Nephron progenitor cell (in vitro differentiated cells): ENCODE measurements at regions not wholly inside any gene's neighbourhood (a gene's known extent, or its start where the extent isn't known, plus 50 kb on each side); places are given as distances from the start of the nearest gene placed in this dataset.

Source experiments
- DNase-seq: peaks from one replicate; pipeline ENCODE4 v3.0.0; 2021
- H3K27ac Mint-ChIP-seq: 2 replicates; pipeline ENCODE4 v1.8.0; 2021; ENCODE audit warnings: mild to moderate bottlenecking, moderate library complexity, mixed read lengths
- H3K27me3 Mint-ChIP-seq: 2 replicates; pipeline ENCODE4 v1.8.0; 2021; ENCODE audit warnings: mild to moderate bottlenecking, low read depth, mixed read lengths; ENCODE audit not compliant: poor library complexity
- H3K36me3 Mint-ChIP-seq: 2 replicates; pipeline ENCODE4 v1.8.0; 2021; ENCODE audit warnings: low read depth, mixed read lengths
- H3K4me1 Mint-ChIP-seq: 2 replicates; pipeline ENCODE4 v1.8.0; 2021; ENCODE audit warnings: mixed read lengths
- H3K4me3 Mint-ChIP-seq: 2 replicates; pipeline ENCODE4 v1.8.0; 2021; ENCODE audit warnings: mild to moderate bottlenecking, moderate library complexity, mixed read lengths
- H3K9me3 Mint-ChIP-seq: 2 replicates; pipeline ENCODE4 v1.8.0; 2021; ENCODE audit warnings: mild to moderate bottlenecking, moderate library complexity, mixed read lengths
- CTCF ChIP-seq: fragments of 200-600 bp; sonication (generic); IDR thresholded peaks from 2 replicates; pipeline ENCODE4 v1.5.0; 2021; ENCODE audit warnings: antibody characterized with exemption

GRCh38 chr4:64216741-64217140 is 192.5 kb downstream of the TECRL start:
- no peak overlapping the region for H3K27ac Mint-ChIP-seq
- H3K9me3 Mint-ChIP-seq: peaks cover 4% of the 10 kb centered on the region
- H3K4me1 Mint-ChIP-seq: no peaks in the 10 kb centered on the region
- no peak for DNase-seq
- no peak for TF ChIP-seq CTCF
- H3K4me3 Mint-ChIP-seq: no peak overlapping the region
- H3K36me3 Mint-ChIP-seq: no peaks in the 10 kb centered on the region
- no peaks in the 10 kb centered on the region for H3K27me3 Mint-ChIP-seq

- H3K36me3 Mint-ChIP-seq: no peaks in the 10 kb centered on the region
These were observed 203.9 kb downstream of the TECRL start for GRCh38 chr4:64205376-64205775.

GRCh38 chr4:64200001-64200555 is 209.2 kb downstream of the TECRL start:
- Mint-ChIP-seq H3K36me3 (no peaks in the 10 kb centered on the region), H3K27me3 (no peaks in the 10 kb centered on the region), H3K4me1 (no peaks in the 10 kb centered on the region), H3K9me3 (no peaks in the 10 kb centered on the region), H3K27ac (no peak overlapping the region), H3K4me3 (no peak overlapping the region)
- no peak for TF ChIP-seq CTCF
- DNase-seq: no peak

More at GRCh38 chr4:64205376-64205775, 203.9 kb downstream of the TECRL start:
- H3K27me3 Mint-ChIP-seq: no peaks in the 10 kb centered on the region
- no peak overlapping the region for H3K4me3 Mint-ChIP-seq
- no peak overlapping the region for H3K27ac Mint-ChIP-seq
- TF ChIP-seq CTCF: no peak
- DNase-seq: no peak
- H3K4me1 Mint-ChIP-seq: no peaks in the 10 kb centered on the region
- peaks cover 9% of the 10 kb centered on the region for H3K9me3 Mint-ChIP-seq

GRCh38 chr4:64195582-64195981 is 213.7 kb downstream of the TECRL start:
- no peak for DNase-seq
- no peaks in the 10 kb centered on the region for H3K36me3 Mint-ChIP-seq
- no peaks in the 10 kb centered on the region for H3K4me1 Mint-ChIP-seq
- H3K27ac Mint-ChIP-seq: no peak overlapping the region
- TF ChIP-seq CTCF: no peak
- no peaks in the 10 kb centered on the region for H3K9me3 Mint-ChIP-seq
- H3K27me3 Mint-ChIP-seq: no peaks in the 10 kb centered on the region
- H3K4me3 Mint-ChIP-seq: no peak overlapping the region

- no peak for DNase-seq
- Mint-ChIP-seq H3K27me3 (no peaks in the 10 kb centered on the region), H3K9me3 (no peaks in the 10 kb centered on the region), H3K4me1 (no peaks in the 10 kb centered on the region), H3K36me3 (no peaks in the 10 kb centered on the region), H3K4me3 (no peak overlapping the region), H3K27ac (no peak overlapping the region)
- no peak for TF ChIP-seq CTCF
These were observed 216.4 kb downstream of the TECRL start for GRCh38 chr4:64192731-64193412.
